ENCODE measurements at regions not wholly inside any gene's neighbourhood (a gene's known extent, or its start where the extent isn't known, plus 50 kb on each side); places are given as distances from the start of the nearest gene placed in this dataset.

GRCh38 chr3:117955196-117955595 is 1079.5 kb downstream of the IGSF11 start:
- no peaks in the 10 kb centered on the region for H4K20me1 ChIP-seq (ENCODE audit: insufficient read depth)
- no peaks in the 10 kb centered on the region for H3K4me1 ChIP-seq (ENCODE audit: low read depth, poor library complexity, severe bottlenecking)
- H3K4me2 ChIP-seq = no peak overlapping the region
- H2AFZ ChIP-seq (ENCODE audit: low read depth) = no peak overlapping the region
- no peaks in the 10 kb centered on the region for H3K36me3 ChIP-seq (ENCODE audit: insufficient read depth)
- no peaks in the 10 kb centered on the region for H3K79me2 ChIP-seq (ENCODE audit: insufficient read depth, low read depth)
- no peak overlapping the region for H3K4me3 ChIP-seq (IDR thresholded peaks at IDR 0.05; ENCODE audit: insufficient read depth, low read depth, low read length)
- H3K27me3 ChIP-seq (ENCODE audit: insufficient read depth, low read depth) = no peaks in the 10 kb centered on the region
- H3K27ac ChIP-seq = no peak overlapping the region
- TF ChIP-seq CTCF (conservative IDR thresholded peaks at IDR 0.05; ENCODE audit: low read depth, low read length) = no peak
- H3K9ac ChIP-seq = no peak overlapping the region

- no peaks in the 10 kb centered on the region for H3K79me2 ChIP-seq (ENCODE audit: insufficient read depth, low read depth)
- TF ChIP-seq CTCF (conservative IDR thresholded peaks at IDR 0.05; ENCODE audit: low read depth, low read length) = no peak
- H3K4me3 ChIP-seq (IDR thresholded peaks at IDR 0.05; ENCODE audit: insufficient read depth, low read depth, low read length) = no peak overlapping the region
- no peaks in the 10 kb centered on the region for H4K20me1 ChIP-seq (ENCODE audit: insufficient read depth)
- H3K27ac ChIP-seq = no peak overlapping the region
- H3K27me3 ChIP-seq (ENCODE audit: insufficient read depth, low read depth) = no peaks in the 10 kb centered on the region
- H3K9ac ChIP-seq = no peak overlapping the region
- no peaks in the 10 kb centered on the region for H3K4me1 ChIP-seq (ENCODE audit: low read depth, poor library complexity, severe bottlenecking)
- no peaks in the 10 kb centered on the region for H3K36me3 ChIP-seq (ENCODE audit: insufficient read depth)
- H2AFZ ChIP-seq (ENCODE audit: low read depth) = no peak overlapping the region
- H3K4me2 ChIP-seq = no peak overlapping the region
Measured at GRCh38 chr3:117958027-117958426, 1076.6 kb downstream of the IGSF11 start.

- H3K4me3 ChIP-seq (IDR thresholded peaks at IDR 0.05; ENCODE audit: insufficient read depth, low read depth, low read length) = no peak overlapping the region
- no peak overlapping the region for H3K9ac ChIP-seq
- TF ChIP-seq CTCF (conservative IDR thresholded peaks at IDR 0.05; ENCODE audit: low read depth, low read length) = no peak
- H3K4me2 ChIP-seq = no peak overlapping the region
- no peaks in the 10 kb centered on the region for H3K36me3 ChIP-seq (ENCODE audit: insufficient read depth)
- no peaks in the 10 kb centered on the region for H3K27me3 ChIP-seq (ENCODE audit: insufficient read depth, low read depth)
- H3K79me2 ChIP-seq (ENCODE audit: insufficient read depth, low read depth) = no peaks in the 10 kb centered on the region
- no peak overlapping the region for H3K27ac ChIP-seq
- no peak overlapping the region for H2AFZ ChIP-seq (ENCODE audit: low read depth)
- H3K4me1 ChIP-seq (ENCODE audit: low read depth, poor library complexity, severe bottlenecking) = no peaks in the 10 kb centered on the region
- no peaks in the 10 kb centered on the region for H4K20me1 ChIP-seq (ENCODE audit: insufficient read depth)
Measured at GRCh38 chr3:117962750-117963149, 1071.9 kb downstream of the IGSF11 start.

- H3K4me3 ChIP-seq (IDR thresholded peaks at IDR 0.05; ENCODE audit: insufficient read depth, low read depth, low read length) = no peak overlapping the region
- H3K4me1 ChIP-seq (ENCODE audit: low read depth, poor library complexity, severe bottlenecking) = no peaks in the 10 kb centered on the region
- H3K79me2 ChIP-seq (ENCODE audit: insufficient read depth, low read depth) = no peaks in the 10 kb centered on the region
- no peaks in the 10 kb centered on the region for H3K36me3 ChIP-seq (ENCODE audit: insufficient read depth)
- no peak overlapping the region for H3K27ac ChIP-seq
- no peak overlapping the region for H3K4me2 ChIP-seq
- H3K27me3 ChIP-seq (ENCODE audit: insufficient read depth, low read depth) = no peaks in the 10 kb centered on the region
- no peak overlapping the region for H2AFZ ChIP-seq (ENCODE audit: low read depth)
- H3K9ac ChIP-seq = no peak overlapping the region
- no peak for TF ChIP-seq CTCF (conservative IDR thresholded peaks at IDR 0.05; ENCODE audit: low read depth, low read length)
- no peaks in the 10 kb centered on the region for H4K20me1 ChIP-seq (ENCODE audit: insufficient read depth)
Measured at GRCh38 chr3:117963858-117964257, 1070.8 kb downstream of the IGSF11 start.

- no peak overlapping the region for H3K9ac ChIP-seq
- H3K4me1 ChIP-seq (ENCODE audit: low read depth, poor library complexity, severe bottlenecking) = no peaks in the 10 kb centered on the region
- no peaks in the 10 kb centered on the region for H3K27me3 ChIP-seq (ENCODE audit: insufficient read depth, low read depth)
- no peak overlapping the region for H3K27ac ChIP-seq
- TF ChIP-seq CTCF (conservative IDR thresholded peaks at IDR 0.05; ENCODE audit: low read depth, low read length) = no peak
- no peaks in the 10 kb centered on the region for H3K36me3 ChIP-seq (ENCODE audit: insufficient read depth)
- no peak overlapping the region for H3K4me2 ChIP-seq
- H4K20me1 ChIP-seq (ENCODE audit: insufficient read depth) = no peaks in the 10 kb centered on the region
- no peaks in the 10 kb centered on the region for H3K79me2 ChIP-seq (ENCODE audit: insufficient read depth, low read depth)
- no peak overlapping the region for H3K4me3 ChIP-seq (IDR thresholded peaks at IDR 0.05; ENCODE audit: insufficient read depth, low read depth, low read length)
- no peak overlapping the region for H2AFZ ChIP-seq (ENCODE audit: low read depth)
Measured at GRCh38 chr3:117964814-117965213, 1069.8 kb downstream of the IGSF11 start.

Data from KMS-11 (cell line).